ENCODE measurements at regions not wholly inside any gene's neighbourhood (a gene's known extent, or its start where the extent isn't known, plus 50 kb on each side); places are given as distances from the start of the nearest gene placed in this dataset.

DNA sequence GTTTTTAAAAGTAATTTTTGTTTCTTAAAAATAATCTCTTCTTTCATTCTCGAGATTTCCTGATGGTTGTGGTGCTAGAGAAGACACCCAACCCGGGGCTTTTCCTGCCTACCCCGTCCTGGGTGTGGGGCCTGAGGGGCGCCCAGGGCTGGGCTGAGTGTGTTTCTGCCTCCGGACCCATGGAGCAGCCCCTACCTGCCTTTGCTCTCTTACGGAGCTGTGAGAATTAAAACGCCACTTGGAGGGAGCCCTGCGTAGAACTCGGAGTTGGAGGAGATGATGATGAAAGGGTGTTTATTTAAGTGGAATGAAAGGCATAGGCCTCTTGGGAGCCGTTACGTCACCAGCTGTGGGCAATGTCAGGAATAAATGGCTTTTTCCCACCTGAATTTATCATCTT, 261.8 kb upstream of the SHH start:
- Histone ChIP-seq H3K4me3 (replicated peaks in 1 of 3; ENCODE audit: insufficient read depth in 1 of 3, low read depth in 2 of 3, low read length in 3 of 3) (no peak overlapping the region), H3K79me2 (ENCODE audit: insufficient read depth, low read length) (no peaks in the 10 kb centered on the region), H3K27ac (ENCODE audit: extremely low read length, insufficient read depth, low read length) (no peak overlapping the region), H3K4me2 (ENCODE audit: low read depth, low read length) (no peak overlapping the region), H3K36me3 (replicated peaks in 1 of 2; ENCODE audit: control insufficient read depth in 1 of 2, insufficient read depth in 2 of 2, low read length in 2 of 2) (no peaks in the 10 kb centered on the region), H2AFZ (ENCODE audit: low read length) (no peak overlapping the region), H4K20me1 (ENCODE audit: insufficient read depth, low read length) (no peaks in the 10 kb centered on the region), H3K9ac (ENCODE audit: insufficient read depth, low read depth, low read length) (no peak overlapping the region), H3K9me3 (ENCODE audit: low read length) (no peaks in the 10 kb centered on the region), H3K27me3 (ENCODE audit: control insufficient read depth in 1 of 2, insufficient read depth in 2 of 2, low read length in 2 of 2) (peaks cover 5 to 33% of the 10 kb centered on the region in 2 experiments; a peak in 4 of 5 replicates), H3K4me1 (ENCODE audit: insufficient read depth, low read length) (no peaks in the 10 kb centered on the region)
- ChIA-PET CTCF (ENCODE audit: low intra/inter-chr PET ratio, low total read pairs) (no interaction called here), POLR2A (no interaction called here)
- intact Hi-C loops (cut with micrococcal nuclease; ENCODE audit: unreplicated experiment) = no loop called here
- BruUV-seq (replicated peaks) = no TSS peak
- TF ChIP-seq HOXA3 (CRISPR knock-in tag; IDR thresholded peaks at IDR 0.05) = no peak
- TF ChIP-seq, protein P1, sequence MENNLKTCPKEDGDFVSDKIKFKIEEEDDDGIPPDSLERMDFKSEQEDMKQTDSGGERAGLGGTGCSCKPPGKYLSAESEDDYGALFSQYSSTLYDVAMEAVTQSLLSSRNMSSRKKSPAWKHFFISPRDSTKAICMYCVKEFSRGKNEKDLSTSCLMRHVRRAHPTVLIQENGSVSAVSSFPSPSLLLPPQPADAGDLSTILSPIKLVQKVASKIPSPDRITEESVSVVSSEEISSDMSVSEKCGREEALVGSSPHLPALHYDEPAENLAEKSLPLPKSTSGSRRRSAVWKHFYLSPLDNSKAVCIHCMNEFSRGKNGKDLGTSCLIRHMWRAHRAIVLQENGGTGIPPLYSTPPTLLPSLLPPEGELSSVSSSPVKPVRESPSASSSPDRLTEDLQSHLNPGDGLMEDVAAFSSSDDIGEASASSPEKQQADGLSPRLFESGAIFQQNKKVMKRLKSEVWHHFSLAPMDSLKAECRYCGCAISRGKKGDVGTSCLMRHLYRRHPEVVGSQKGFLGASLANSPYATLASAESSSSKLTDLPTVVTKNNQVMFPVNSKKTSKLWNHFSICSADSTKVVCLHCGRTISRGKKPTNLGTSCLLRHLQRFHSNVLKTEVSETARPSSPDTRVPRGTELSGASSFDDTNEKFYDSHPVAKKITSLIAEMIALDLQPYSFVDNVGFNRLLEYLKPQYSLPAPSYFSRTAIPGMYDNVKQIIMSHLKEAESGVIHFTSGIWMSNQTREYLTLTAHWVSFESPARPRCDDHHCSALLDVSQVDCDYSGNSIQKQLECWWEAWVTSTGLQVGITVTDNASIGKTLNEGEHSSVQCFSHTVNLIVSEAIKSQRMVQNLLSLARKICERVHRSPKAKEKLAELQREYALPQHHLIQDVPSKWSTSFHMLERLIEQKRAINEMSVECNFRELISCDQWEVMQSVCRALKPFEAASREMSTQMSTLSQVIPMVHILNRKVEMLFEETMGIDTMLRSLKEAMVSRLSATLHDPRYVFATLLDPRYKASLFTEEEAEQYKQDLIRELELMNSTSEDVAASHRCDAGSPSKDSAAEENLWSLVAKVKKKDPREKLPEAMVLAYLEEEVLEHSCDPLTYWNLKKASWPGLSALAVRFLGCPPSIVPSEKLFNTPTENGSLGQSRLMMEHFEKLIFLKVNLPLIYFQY (CRISPR knock-in tag; IDR thresholded peaks at IDR 0.05; ENCODE audit: borderline replicate concordance) = no peak
- peak; percentile 33; the same call in 1 of the 2 replicates for TF ChIP-seq CREB1 (IDR thresholded peaks at IDR 0.05)
- TF ChIP-seq CREB1 (CRISPR knock-in tag; IDR thresholded peaks at IDR 0.05) = no peak
- TF ChIP-seq ZNF75D (CRISPR knock-in tag; IDR thresholded peaks at IDR 0.05; ENCODE audit: borderline replicate concordance) = no peak
- no peak for TF ChIP-seq CBFB (CRISPR knock-in tag; IDR thresholded peaks at IDR 0.05)
- TF ChIP-seq GABPA (IDR thresholded peaks at IDR 0.05; ENCODE audit: low read depth, low read length) = no peak
- TF ChIP-seq GABPA (CRISPR knock-in tag; IDR thresholded peaks at IDR 0.05; ENCODE audit: low read depth) = no peak
- no peak for TF ChIP-seq ZNF775 (CRISPR knock-in tag; IDR thresholded peaks at IDR 0.05; ENCODE audit: borderline replicate concordance)
- no peak for TF ChIP-seq ZNF33A (CRISPR knock-in tag; IDR thresholded peaks at IDR 0.05; ENCODE audit: borderline replicate concordance)
- TF ChIP-seq, protein P2, sequence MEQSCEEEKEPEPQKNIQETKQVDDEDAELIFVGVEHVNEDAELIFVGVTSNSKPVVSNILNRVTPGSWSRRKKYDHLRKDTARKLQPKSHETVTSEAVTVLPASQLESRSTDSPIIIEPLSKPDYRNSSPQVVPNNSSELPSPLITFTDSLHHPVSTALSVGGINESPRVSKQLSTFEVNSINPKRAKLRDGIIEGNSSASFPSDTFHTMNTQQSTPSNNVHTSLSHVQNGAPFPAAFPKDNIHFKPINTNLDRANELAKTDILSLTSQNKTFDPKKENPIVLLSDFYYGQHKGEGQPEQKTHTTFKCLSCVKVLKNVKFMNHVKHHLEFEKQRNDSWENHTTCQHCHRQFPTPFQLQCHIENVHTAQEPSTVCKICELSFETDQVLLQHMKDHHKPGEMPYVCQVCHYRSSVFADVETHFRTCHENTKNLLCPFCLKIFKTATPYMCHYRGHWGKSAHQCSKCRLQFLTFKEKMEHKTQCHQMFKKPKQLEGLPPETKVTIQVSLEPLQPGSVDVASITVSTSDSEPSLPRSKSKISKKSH (CRISPR knock-in tag; IDR thresholded peaks at IDR 0.05; ENCODE audit: borderline replicate concordance) = no peak
- no peak for TF ChIP-seq ZSCAN30 (CRISPR knock-in tag; IDR thresholded peaks at IDR 0.05)
- TF ChIP-seq ATF7 (IDR thresholded peaks at IDR 0.05) = peak; percentile 15; the same call in 1 of the 2 replicates
- no peak for TF ChIP-seq ATF7 (CRISPR knock-in tag; IDR thresholded peaks at IDR 0.05)
- TF ChIP-seq ZFP90 (CRISPR knock-in tag; IDR thresholded peaks at IDR 0.05; ENCODE audit: borderline replicate concordance) = no peak
- in situ Hi-C loops (cut with HindIII; ENCODE audit: extremely low pct_ligation_motif_present, low pct_unique_long_range_greater_than_20kb) = no loop called here
- no peak for ATAC-seq
- 38% methylated on average over 11 of the region's 11 CpGs for WGBS (ENCODE audit: low lambda C conversion rate)
- no peak for DNase-seq (ENCODE audit: low spot score)
- FAIRE-seq = no peak

Measured in HepG2 (cell line).